ENCODE measurements at regions not wholly inside any gene's neighbourhood (a gene's known extent, or its start where the extent isn't known, plus 50 kb on each side); places are given as distances from the start of the nearest gene placed in this dataset.

DNA sequence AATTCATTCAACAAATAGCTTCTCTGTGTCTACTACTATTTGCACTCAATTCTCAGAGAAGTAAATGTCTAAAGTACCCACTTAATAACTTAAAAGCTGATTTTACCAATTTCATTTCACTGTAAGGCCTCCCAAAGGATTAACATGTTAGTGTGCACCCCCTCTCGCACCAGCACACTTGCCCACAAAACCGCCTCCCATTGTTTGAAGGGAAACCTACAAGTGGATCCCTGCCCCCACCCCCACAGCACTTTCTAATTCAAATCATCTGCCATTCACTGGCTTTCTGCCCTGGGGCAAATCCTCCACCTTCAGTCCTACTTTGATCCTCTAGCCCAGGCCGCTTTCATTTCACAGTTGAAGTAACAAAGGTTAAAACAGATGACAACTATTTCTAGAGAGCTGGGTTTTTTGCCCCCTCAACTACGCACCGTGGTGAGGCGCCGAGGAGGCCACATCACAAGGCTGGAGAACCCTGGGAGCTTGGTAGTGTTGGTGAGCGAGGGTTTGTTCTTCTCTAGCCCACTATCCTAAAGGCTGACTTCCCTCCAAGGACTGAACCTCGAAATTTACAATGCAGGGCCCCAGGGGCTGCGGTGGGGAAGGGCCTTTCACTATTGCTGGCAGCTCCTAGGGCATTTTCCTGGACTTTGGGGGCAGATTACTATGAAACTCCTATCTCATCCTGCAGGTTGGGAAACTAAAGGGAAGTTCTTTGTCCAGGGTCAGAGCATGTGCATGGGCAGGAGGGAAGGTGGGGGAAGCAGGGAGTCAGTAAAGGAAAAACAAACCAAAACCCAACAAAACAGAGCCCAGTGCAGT lies 517.4 kb upstream of the ZMIZ1 start:
- no peak for DNase-seq

DNA sequence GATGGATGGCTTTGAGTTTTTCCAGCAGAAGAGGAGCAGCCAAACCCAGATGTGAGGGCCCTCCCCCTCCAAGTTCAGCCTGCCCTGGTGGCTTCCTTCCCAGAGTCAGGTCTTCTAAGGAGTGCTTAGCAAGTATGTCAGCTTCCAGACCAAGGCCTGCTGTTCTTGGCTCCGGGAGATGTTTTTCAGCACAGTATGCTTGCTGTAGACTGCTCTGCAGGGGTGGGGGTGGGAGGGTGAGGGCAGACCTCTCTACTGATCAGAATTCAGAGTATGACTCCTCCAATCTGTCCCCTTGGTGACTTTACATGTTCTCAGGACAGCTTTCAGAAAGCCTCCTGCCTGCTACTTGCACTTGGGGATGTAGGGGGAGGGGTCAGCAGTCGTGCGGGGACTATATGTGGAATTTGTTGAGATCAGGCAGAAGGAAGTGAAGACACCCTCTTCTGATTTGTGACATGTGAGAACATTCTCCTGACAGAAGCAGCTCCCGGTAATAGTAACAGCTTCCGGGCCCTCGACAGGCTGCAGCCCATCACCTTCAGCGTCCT lies 516.4 kb upstream of the ZMIZ1 start:
- DNase-seq, result no peak

DNA sequence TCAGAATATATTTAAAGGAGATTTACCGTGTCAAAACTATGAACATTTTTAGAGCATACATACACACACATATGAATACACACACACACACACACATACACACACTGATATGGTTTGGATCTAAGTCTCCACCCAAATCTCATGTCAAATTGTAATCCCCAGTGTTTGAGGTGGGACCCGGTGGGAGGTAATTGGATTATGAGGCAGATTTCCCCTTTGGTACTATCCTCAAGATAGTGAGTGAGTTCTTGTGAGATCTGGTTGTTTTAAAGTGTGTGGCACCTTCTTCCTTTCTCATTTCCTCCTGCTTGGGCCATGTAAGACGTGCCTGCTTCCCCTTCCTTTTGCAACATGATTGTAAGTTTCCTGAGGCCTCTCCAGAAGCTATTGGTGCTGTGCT lies 515.0 kb upstream of the ZMIZ1 start:
- no peak for DNase-seq

DNA sequence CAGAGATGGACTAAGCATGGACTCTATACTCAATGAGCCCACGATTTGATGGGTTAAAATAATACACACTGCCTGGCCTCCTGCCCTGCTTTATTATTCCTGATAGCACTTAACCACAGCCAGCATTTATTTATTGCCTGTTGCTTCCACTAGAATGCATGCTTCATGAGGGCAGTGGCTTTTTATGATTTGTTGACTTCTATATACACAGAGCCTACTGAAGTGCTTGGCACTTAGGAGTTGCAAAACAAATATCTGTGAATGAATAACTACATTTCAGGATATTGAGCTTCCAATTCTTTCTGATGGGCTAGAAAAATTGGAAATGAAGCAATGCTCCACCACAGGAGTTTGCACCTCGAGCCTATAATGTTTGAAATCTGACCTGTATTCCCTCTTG lies 513.6 kb upstream of the ZMIZ1 start:
- no peak for DNase-seq

DNA sequence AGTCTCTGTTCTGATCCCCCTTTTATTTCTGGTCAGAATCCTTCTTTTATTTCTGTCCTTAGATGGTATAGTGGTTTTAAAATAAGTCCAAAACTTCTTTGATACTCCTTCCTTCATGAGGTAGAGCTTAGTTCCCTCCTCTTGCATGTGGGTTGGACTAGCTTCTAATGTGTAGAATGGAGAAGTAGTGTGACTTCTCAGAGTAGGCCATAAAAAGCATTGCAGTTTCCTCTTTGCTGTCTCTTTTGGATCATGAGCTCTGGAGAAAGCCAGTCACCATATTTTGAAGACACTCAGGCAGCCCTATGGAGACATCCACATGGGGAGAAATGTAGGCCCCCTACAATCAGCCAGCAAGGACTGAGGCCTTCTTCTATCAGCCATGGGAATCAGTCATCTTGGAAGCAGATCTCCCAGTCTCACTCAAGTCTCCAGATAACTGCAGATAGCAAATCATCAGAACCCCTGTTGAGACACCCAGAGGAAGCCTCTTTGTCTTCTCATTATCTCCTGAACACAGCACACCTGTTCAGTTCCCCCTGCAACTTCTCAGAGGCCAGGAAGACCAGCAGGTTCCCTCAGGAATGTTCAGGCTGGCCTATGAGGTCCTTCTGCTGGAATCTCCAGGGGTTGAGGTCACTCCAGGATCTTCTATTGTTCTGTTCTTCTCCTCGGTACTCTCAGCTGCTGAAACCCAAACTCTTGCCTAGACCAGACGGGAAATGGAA lies 511.9 kb upstream of the ZMIZ1 start:
- DNase-seq, result no peak

DNA sequence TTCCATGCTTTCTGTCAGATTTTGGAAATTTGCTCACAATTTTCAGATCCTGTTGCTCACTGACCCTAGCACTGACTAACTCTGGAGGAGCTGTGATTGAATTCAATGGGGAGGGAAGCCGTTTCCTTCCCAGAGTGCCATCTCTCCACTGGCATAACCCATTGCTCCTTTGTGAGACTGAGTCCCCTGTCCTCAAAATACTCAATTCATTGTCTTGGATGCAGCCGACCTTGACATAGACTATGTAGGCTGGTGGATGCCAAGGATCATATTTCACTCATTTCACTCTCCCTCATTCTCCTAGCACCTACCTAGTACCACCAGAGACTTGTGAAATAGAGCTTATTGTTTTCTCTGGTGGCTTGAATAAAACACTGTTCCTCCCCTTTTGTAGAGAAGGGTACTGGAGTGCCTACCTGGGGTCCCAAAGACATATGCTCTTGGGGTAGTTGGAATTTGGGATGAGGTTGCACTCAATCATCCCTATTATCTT lies 511.3 kb upstream of the ZMIZ1 start:
- DNase-seq, result no peak

DNA sequence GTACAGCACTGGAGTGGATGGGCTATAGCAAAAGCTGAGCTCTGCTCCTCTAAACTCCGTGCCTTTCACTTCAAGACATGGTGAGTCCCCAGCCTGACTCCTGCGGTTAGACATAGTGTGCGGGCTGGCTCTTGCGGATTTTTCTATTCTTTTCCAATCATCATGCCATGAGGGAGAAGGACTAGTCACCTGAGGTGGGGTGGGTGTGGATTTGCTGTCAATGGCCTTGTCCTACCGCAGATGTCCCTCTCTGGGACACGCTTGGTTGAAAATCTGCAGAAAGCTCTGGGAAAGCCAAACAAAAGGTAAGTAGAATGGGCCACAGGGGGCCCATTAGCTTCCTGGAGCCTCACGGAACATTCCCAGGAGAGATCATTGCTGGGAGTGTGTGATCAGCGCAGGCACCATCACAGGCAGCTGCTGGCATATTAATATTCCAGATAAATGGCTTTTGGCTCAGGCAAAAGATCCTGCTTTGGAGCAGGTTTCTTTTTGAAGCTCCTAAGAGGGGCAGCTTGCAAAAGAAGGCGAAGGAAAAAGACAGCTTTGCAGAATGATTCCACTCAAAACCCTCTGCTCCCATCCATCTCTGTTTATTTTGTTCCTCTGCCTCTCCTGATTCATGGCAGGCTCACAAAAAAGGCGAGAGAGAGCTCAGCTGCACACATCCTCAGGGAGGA lies 509.0 kb upstream of the ZMIZ1 start:
- no peak for DNase-seq

DNA sequence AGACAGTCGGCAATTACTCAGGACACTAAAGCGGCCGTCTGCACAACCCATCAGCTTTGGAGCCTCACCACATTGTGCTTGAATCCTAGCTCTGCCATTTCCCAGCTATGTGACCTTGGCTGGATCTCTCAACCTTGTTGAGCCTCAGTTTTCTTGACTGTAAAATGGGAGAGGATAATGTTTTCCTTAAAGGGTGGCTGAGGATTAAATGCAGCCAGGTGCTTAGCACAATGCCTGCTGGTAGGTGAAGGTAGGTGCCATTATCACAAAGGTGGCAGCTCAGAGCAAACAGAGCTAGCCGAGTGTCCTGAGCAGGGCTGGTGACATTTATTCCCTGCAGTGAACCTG lies 508.5 kb upstream of the ZMIZ1 start:
- DNase-seq, result no peak

DNA sequence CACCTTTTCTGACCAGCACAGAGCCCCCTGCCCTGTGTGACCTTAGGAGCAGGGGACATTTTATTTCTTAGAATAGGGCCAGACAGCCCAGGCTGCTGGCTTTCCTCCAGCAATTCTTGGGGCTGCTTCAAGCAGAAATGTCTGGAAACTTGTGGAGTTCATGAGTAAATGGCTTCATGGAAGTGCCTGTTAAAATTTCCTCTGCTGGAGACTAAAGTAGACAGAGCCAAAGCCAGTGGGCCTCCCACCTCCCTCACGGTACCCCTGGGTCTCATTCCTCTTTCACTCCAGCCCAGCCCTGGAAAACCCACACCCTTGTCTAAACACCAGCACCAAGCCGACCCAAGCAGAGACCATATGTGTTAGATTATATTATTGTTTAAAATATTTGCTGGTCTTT lies 505.5 kb upstream of the ZMIZ1 start:
- no peak for DNase-seq

DNA sequence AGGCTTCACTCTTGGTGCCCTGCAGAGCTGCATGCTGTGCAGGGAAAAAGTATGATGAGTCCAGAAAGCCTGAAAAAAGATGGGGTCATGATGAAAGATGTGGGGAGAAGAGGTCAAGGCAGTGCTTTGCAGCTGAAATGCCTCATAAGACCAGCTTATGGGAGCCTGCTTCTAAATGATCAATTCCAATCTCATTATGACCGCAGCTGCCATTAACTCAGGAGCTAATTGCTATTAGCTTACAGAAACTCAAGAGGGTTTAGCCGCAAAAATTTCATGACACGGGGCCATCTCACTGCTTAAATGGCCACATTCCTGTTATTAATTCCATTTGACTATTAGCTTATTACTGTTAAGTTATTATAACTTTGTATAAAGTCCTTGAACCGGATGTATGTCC lies 502.9 kb upstream of the ZMIZ1 start:
- DNase-seq, result no peak

DNA sequence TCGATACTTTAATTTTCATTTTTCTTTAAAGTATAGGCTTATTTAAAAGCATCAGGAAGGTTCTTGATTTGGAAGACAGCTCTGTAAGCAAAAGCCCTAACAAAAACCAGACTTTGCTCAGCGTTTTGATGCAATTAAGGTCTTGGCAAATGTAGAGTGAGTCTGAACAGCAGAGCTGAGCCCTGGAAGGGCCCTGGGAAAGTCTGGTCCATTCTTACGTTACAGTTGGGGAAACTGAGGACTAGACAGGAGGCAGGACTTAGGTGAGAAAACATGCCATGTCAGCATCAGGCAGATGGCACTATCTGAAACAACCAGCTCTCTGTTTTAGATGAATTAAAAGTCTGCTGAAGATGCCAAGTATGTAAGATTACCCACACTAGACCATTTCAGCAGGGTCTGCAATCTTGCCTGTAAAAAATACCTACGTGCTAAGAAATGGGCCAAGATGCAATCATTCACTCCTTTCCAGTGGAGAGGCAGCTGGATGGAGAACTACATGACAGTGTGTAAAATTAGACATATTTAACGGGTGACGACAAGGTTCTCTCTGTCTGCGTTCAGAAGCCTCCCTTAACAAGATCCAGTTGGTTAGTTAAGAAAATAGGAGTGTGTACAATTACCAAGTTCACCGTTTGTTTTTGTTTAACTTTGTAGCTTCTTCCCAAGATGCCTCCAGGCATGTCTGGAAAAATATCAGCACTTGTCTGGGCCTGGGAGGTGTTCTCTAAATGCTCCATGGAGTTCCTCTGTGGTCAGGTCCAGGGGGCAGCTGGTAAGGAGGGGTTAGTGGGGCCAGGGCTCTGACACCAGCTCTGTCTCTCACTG lies 502.3 kb upstream of the ZMIZ1 start:
- DNase-seq, result no peak

DNA sequence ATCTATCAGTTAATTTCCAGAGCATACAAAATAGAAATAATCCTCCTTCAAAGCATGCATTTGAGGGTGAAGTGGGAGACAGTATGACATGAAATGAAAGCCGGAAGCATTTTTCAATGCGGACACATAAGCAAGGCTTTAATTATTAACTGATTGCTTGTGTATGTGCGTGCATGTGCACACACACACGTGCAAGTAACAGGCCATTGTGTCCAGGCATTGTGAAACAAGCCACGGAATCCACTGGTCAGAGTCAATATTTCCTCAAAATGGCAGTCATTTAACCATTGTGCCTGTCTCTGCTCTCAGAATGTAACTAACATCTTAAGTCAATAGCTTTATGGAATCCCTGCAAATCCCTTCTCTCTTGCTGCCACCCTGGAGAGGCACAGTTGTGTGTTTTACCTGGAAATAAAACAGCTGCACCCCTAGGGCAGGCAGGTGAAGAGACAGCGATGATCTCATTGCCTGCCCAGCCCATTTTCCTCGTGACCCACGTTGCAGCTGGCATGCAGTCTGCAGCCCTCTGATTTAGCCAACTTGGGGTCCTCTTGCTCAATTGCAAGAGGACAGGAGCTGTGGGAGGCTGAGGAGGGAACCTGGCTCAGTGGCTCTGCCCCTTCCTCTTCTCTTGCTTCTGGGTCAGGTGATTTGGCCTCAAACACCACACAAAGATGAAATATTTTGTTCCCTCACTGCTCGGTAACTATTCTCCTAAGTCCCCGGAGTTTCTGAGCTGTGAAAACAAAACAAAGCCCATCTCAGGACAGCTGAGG lies 500.9 kb upstream of the ZMIZ1 start:
- DNase-seq, result no peak

DNA sequence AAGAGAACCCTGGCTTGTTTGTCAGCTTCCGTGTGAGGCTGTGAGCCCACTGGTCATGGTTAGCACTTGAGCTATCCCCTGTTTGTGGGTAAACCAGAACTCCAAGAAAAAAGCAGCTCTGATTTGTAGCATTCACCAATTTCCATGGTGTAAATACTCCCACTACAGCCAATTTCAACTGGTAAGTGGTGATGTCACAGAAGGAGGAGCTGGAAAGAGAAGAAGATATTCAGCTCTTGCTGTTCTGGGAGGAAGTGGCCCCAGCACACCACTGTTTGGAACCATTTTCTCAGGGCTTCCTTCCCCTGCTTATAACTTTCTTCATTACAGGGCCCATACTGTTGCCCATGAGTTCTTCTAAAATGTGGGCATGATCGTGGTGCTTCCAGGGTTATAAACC lies 500.1 kb upstream of the ZMIZ1 start:
- no peak for DNase-seq

DNA sequence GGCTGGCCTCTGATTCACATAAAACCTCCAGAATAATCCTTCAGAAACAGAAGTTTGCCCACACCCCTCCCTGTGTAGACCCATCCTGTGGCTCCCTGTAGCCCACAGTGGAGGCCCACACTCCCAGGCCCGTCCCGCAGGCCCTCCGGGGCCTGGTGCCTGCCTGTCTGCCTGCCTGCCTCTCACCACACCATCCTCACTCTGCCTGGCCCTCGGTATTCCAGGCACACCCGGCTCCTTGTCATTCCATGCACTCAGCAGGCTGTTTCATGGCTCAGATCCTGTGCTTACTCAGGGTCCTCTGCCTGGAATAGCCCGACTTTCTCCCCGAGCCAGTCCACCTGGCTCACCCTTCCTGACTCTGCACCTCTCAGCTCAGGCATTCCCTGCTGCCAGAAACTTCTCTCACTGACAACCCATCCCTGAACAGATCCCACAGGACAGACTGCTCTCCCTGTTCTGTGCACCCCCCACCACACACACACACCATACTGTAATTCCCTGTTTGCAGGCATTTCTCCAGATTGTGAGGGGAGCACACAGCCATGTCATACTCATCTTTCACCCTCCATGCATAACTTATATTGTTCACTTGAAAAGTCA lies 498.0 kb upstream of the ZMIZ1 start:
- DNase-seq, result no peak

DNA sequence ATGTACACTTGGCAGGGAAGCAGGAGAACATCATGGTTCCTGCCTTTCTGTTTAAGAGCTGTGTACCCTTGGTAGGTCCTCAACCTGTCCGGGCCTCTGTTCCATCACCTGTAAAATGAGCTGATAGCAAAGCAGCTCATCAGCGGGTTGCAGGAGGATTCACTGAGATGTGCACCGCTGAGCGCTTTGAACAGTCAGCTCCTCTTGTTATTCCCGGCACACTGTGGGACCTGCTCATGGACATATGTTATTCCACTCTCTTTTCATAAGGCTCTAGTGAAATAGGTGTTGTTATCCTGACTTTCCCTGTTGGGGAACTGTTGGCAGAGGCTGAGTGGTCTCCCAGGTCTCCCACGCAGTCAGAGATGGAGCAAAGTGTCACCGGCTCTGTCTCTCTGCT lies 497.5 kb upstream of the ZMIZ1 start:
- no peak for DNase-seq

DNA sequence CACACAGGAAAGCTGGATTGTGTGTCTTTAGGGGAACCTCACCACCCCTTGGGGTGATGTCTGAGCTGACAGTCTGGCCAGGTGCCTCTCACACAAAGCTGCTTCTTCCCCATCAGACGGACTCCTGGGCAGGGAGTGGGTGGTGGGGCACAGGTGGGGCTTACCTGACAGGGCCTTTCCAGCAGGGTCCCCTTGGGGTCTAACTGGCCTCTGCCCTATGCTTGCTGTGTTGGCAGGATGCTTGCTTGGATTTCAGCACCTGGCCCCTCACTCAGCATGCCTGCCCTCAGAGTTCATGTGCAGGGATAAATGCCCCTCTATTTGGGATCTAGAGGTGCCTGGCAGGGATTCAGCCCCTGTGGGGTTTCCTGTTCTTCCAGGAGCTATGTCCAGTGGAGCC lies 496.9 kb upstream of the ZMIZ1 start:
- no peak for DNase-seq

DNA sequence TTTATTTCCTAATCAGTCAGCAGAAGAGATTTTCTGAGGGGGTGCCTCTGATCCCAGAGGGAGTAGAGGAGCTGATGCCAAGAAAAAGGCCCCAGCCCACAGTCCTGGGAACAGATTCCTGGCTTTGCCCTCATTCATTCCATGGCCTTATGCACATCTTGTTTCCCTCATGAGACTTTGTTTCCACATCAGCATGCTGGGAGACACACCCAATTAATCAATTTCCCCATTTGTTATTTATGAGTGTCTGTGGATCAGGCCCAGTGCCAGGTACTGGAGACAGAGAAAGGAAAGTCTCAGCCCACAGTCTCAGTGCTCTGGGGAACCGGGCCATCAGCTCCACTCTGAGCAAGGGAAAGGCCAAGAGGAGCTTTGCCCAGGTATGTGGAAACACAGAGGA lies 496.2 kb upstream of the ZMIZ1 start:
- DNase-seq, result no peak

DNA sequence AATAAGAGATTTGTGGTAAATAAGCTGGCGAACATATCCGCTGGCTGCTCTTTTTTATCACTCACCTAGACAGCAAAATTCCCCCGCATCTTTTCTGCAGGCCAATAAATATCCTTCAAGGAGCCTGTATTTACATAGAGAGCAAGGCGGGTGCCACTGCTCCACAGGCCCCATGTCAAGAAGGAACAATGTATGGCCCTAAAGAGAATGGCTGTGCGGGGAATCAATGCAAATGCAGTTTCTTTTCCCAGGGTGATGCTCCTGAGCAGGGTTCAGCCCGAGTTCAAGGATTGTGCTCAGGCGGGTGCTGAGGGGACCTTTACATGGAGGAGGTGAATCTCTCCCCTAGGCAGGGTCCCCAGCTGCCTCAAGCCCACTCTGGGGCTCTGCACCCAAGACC lies 494.2 kb upstream of the ZMIZ1 start:
- no peak for DNase-seq

DNA sequence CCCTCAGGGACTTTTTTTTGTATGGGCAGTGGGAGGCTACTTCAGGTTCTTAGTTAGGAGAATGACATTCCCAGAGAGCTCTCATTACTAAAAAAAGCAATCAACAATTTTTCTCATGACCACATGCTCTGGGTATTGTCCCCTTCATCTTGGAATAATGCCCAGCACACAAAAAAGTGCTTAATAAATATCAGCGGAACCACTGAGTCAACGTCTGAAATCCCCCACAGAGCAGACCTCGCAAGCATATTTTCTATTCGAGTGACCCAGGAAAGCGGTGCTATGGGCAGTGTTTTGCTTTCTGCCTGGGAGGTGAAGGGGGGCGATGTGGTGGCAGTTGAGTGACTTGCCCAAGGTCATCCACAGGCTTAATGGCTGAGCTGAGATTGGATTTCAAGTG lies 493.4 kb upstream of the ZMIZ1 start:
- no peak for DNase-seq

DNA sequence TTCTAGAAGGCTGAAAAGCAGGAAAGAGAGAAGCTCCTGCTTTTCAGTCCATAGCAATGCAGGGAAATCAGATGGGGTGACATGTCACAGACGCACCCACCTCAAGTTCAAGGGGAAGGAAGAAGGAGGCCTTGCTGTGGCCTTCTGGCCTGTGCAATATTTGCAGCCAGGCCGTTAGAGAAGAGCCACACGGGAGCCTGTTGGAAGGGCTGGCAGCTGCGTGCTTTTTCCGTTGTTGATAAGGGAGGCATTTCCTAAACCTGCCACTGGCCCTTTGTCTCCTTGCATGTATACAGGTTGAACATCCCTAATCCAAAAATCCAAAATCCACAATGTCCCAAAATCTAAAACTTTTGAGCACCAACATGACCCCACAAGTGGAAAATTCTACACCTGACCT lies 492.5 kb upstream of the ZMIZ1 start:
- DNase-seq, result no peak

DNA sequence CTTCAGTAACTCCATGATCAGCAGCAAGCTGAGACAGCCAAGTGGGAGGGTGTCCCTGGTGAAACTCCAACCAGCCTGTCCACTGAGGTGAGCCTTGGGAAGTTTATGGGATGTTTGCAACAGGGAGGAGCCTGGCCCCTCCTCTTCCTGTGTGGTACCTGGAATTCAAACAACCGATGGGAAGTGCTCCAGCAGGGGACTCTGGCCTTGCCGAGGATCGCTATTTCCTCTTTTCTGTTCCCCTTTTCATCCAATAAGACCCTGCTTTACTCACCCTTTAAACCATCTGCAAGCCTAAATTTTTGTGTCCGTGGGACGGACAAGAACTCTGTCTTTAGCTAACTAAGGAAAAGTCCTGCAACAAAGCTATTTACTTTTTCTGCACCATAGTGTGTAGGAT lies 491.1 kb upstream of the ZMIZ1 start:
- DNase-seq, result no peak

DNA sequence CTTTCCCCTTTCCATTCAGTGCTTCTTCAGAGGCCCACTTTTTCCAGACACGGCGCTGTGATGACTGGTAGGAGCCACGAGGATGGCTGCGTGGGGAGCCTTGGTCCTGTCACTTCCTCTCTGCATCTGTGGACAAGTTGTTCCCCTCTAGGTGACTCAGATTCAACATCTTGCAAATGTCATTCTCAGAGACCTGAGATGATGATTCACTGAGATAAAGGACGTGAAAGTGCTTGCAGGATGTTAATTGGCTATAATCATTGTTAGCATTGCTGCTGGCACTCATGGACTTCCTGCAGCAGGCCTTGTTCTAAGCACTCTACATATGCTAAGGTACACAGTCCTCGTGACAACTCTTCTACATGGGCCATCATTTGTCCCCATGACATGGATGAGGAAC lies 489.8 kb upstream of the ZMIZ1 start:
- DNase-seq, result no peak

Measured in SIG-M5 (cell line).